ENCODE measurements at regions not wholly inside any gene's neighbourhood (a gene's known extent, or its start where the extent isn't known, plus 50 kb on each side); places are given as distances from the start of the nearest gene placed in this dataset.

DNA sequence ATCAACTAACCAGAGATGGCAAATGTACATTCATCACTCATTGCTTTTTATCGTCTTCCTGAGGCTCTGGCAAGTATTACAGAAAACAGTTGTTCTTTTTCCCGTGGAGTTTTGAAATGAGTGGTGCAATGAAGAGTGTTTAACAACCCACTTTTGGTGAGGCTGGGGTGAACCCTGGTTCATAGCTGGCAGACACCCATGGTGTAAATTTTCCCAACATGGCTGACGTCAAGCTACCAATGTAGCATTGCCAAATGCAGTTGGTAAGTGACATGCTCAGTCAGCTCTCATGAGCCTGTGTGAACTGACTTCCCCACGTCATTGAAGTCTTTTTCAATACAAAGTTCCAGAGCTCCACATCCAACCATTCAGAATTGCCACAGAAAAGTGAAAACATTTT, 386.2 kb downstream of the TMEM114 start:
- H3K9me3 ChIP-seq: peaks cover 0 to 25% (median 4%) of the 10 kb centered on the region in 11 donors
- H3K27me3 ChIP-seq: no peaks in the 10 kb centered on the region
- intact Hi-C loops (cut with DNase I): no loop called here
- no peak for DNase-seq
- peaks cover 0 to 3% (median 0%) of the 10 kb centered on the region in 9 donors for H3K4me1 ChIP-seq
- H3K27ac ChIP-seq: no peak overlapping the region
- no peak for TF ChIP-seq CTCF (IDR thresholded peaks at IDR 0.05)
- no peak for ATAC-seq
- 61 to 72% methylated on average over 4 of the region's 4 CpGs for WGBS, 2 donors
- H3K36me3 ChIP-seq: no peaks in the 10 kb centered on the region
- H3K4me3 ChIP-seq: no peak overlapping the region

DNA sequence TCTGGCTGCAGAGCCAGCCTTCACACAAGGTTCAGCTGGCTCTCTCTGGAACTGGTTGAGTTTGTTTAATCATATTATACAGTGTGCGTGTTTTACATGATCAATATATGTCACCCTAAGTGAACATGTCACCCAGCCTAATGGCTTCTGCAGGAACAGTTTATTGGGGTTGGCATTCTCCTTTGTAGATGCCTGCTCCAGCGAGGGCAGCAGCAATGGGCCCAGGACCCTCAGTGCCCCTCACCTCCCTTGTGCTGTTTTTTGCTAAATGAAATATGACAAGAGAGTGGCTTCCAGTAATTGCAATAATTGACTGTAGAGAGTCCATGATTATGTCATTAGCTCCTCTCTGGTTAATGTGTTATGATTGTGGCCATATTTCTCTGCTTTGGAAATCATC, 387.2 kb downstream of the TMEM114 start:
- no peak overlapping the region for H3K27ac ChIP-seq
- 68 to 84% methylated on average over 2 of the region's 2 CpGs for WGBS, 2 donors
- H3K9me3 ChIP-seq: peaks cover 0 to 25% (median 4%) of the 10 kb centered on the region in 11 donors

GRCh38 chr16:8200839-8201238, 389.5 kb downstream of the TMEM114 start:
- no peak overlapping the region for H3K27ac ChIP-seq
- no peaks in the 10 kb centered on the region for H3K36me3 ChIP-seq
- H3K4me3 ChIP-seq: no peak overlapping the region
- no peaks in the 10 kb centered on the region for H3K27me3 ChIP-seq
- WGBS, 2 donors: 76 to 89% methylated on average over 2 of the region's 2 CpGs
- ATAC-seq (no peak), DNase-seq (no peak)
- no peak for TF ChIP-seq CTCF (IDR thresholded peaks at IDR 0.05)
- peaks cover 0 to 25% (median 4%) of the 10 kb centered on the region in 11 donors for H3K9me3 ChIP-seq
- intact Hi-C loops (cut with DNase I): no loop called here
- H3K4me1 ChIP-seq: no peaks in the 10 kb centered on the region

More for the DNA sequence above, 387.2 kb downstream of the TMEM114 start:
- Histone ChIP-seq H3K4me3 (no peak overlapping the region), H3K27me3 (no peaks in the 10 kb centered on the region), H3K4me1 (no peaks in the 10 kb centered on the region), H3K36me3 (no peaks in the 10 kb centered on the region)
- ATAC-seq (no peak), DNase-seq (no peak)
- no peak for TF ChIP-seq CTCF (IDR thresholded peaks at IDR 0.05)
- intact Hi-C loops (cut with DNase I): no loop called here

GRCh38 chr16:8199390-8199789, 390.9 kb downstream of the TMEM114 start:
- WGBS, 2 donors: 52 to 58% methylated on average over 5 of the region's 5 CpGs
- TF ChIP-seq CTCF (IDR thresholded peaks at IDR 0.05): no peak
- H3K27me3 ChIP-seq: no peaks in the 10 kb centered on the region
- intact Hi-C loops (cut with DNase I): no loop called here
- no peak overlapping the region for H3K4me3 ChIP-seq
- H3K4me1 ChIP-seq: no peaks in the 10 kb centered on the region
- no peak for DNase-seq
- no peak for ATAC-seq
- no peaks in the 10 kb centered on the region for H3K36me3 ChIP-seq
- no peak overlapping the region for H3K27ac ChIP-seq
- H3K9me3 ChIP-seq: peaks cover 0 to 25% (median 4%) of the 10 kb centered on the region in 11 donors
